HG03521 (cell line): ENCODE measurements at regions not wholly inside any gene's neighbourhood (a gene's known extent, or its start where the extent isn't known, plus 50 kb on each side); places are given as distances from the start of the nearest gene placed in this dataset.
"Not testable (repeated sequence)": the region's sequence is repeated elsewhere in the genome, so short reads cannot be mapped to it uniquely, and the experiment has no call there.

Experiments
- ATAC-seq: cut with Tn5 transposase; IDR thresholded peaks from one replicate; pipeline ENCODE4 v1.9.1; 2021; ENCODE audit warnings: mild to moderate bottlenecking, moderate library complexity; ENCODE audit not compliant: unreplicated experiment

- ATAC-seq, result no peak
Observed at GRCh38 chr20:22529150-22530019, 55.0 kb downstream of the FOXA2 start.

- ATAC-seq, result no peak
Observed at GRCh38 chr20:22526512-22527012, 57.8 kb downstream of the FOXA2 start.

- ATAC-seq, result no peak
Observed at GRCh38 chr20:22525821-22526220, 58.6 kb downstream of the FOXA2 start.

- no peak for ATAC-seq
Observed at GRCh38 chr20:22525069-22525820, 59.1 kb downstream of the FOXA2 start.

- no peak for ATAC-seq
Observed at GRCh38 chr20:22524393-22525015, 59.9 kb downstream of the FOXA2 start.

GRCh38 chr20:22523499-22524392 lies 60.6 kb downstream of the FOXA2 start:
- no peak for ATAC-seq

- no peak for ATAC-seq
Observed at GRCh38 chr20:22523128-22523498, 61.3 kb downstream of the FOXA2 start.

GRCh38 chr20:22522701-22523100 lies 61.7 kb downstream of the FOXA2 start:
- no peak for ATAC-seq

GRCh38 chr20:22521940-22522339 lies 62.4 kb downstream of the FOXA2 start:
- ATAC-seq, result not testable (repeated sequence)

GRCh38 chr20:22520381-22520780 lies 64.0 kb downstream of the FOXA2 start:
- no peak for ATAC-seq

- no peak for ATAC-seq
Observed at GRCh38 chr20:22515264-22515663, 69.1 kb downstream of the FOXA2 start.

- ATAC-seq, result no peak
Observed at GRCh38 chr20:22513574-22513973, 70.8 kb downstream of the FOXA2 start.

GRCh38 chr20:22512911-22513489 lies 71.4 kb downstream of the FOXA2 start:
- no peak for ATAC-seq

- no peak for ATAC-seq
Observed at GRCh38 chr20:22511943-22512910, 72.1 kb downstream of the FOXA2 start.

- no peak for ATAC-seq
Observed at GRCh38 chr20:22509843-22510147, 74.6 kb downstream of the FOXA2 start.

- no peak for ATAC-seq
Observed at GRCh38 chr20:22509090-22509842, 75.1 kb downstream of the FOXA2 start.

GRCh38 chr20:22508426-22508825 lies 75.9 kb downstream of the FOXA2 start:
- no peak for ATAC-seq

GRCh38 chr20:22507240-22507961 lies 77.0 kb downstream of the FOXA2 start:
- no peak for ATAC-seq
